SH-SY5Y (cell line): ENCODE measurements at regions not wholly inside any gene's neighbourhood (a gene's known extent, or its start where the extent isn't known, plus 50 kb on each side); places are given as distances from the start of the nearest gene placed in this dataset.

Source experiments
- GATA2 ChIP-seq: IDR thresholded peaks from 2 replicates; pipeline ENCODE4 v1.6.1; 2011; ENCODE audit warnings: mild to moderate bottlenecking, low read depth, low read length
- GATA3 ChIP-seq: IDR thresholded peaks from 2 replicates; pipeline ENCODE4 v1.6.1; 2011; ENCODE audit warnings: low read depth, mild to moderate bottlenecking, low read length, moderate library complexity

DNA sequence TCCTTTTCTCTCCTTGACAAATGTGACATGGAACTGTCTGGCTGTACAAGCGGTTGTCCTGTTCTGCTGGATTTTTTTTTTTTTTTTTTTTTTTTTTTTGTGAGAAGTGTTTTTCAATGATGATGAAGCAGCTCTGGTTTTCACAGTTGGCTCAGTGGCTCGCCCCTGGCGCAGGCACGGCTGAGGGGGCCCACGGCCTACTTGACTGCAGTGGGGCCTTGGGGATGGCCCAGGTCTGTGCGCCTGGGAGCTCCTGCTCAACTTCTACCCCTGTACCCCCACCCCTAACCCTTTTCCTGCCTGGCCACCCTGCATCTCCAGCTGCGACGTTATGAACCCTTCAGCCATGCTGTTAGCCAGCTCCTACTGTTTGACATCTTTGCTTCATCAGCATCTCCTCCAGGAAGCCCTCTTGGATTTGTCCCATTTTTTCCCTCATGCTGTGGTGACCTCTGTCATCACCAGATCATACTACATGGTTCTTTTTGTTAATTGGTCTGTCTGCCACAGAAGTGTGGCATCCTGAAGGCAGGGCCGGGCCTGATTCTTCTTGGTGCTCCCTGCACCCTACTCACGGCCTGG, 167.9 kb downstream of the INHBB start:
- no peak for TF ChIP-seq GATA2
- TF ChIP-seq GATA3: no peak
